Upper lobe of left lung (tissue), 6 donors: ENCODE measurements at regions not wholly inside any gene's neighbourhood (a gene's known extent, or its start where the extent isn't known, plus 50 kb on each side); places are given as distances from the start of the nearest gene placed in this dataset.
"Not testable (repeated sequence)": the region's sequence is repeated elsewhere in the genome, so short reads cannot be mapped to it uniquely, and the experiment has no call there.

Source experiments
- ATAC-seq, 2 donors: fragments of 200-7000 bp; cut with Tn5 transposase; one replicate each; pipeline ENCODE4 v1.9.1; 2022; ENCODE audit warnings: mild to moderate bottlenecking in 2 of 2, moderate library complexity in 2 of 2; ENCODE audit not compliant: low FRiP score in 2 of 2
- DNase-seq, 2 donors: peaks; one replicate each; pipeline ENCODE4 v3.0.0-alpha.2; 2019 to 2020
- H3K27ac ChIP-seq, 4 donors: fragments of 200-600 bp; sonication (generic); one replicate each; pipeline ENCODE4 v1.5.1; 2016 to 2019
- H3K27me3 ChIP-seq, 4 donors: fragments of 200-600 bp; sonication (generic); one replicate each; pipeline ENCODE4 v1.5.1; 2017 to 2019
- H3K36me3 ChIP-seq, 4 donors: fragments of 200-600 bp; sonication (generic); one replicate each; pipeline ENCODE4 v1.5.1; 2016 to 2019
- H3K4me1 ChIP-seq, 4 donors: fragments of 200-600 bp; sonication (generic); one replicate each; pipeline ENCODE4 v1.5.1; 2018 to 2019
- H3K4me3 ChIP-seq, 4 donors: fragments of 200-600 bp; sonication (generic); one replicate each; pipeline ENCODE4 v1.5.1; 2017 to 2019; ENCODE audit warnings: mild to moderate bottlenecking in 2 of 4, moderate library complexity in 1 of 4
- H3K9me3 ChIP-seq, 4 donors: fragments of 200-600 bp; sonication (generic); one replicate each; pipeline ENCODE4 v1.5.1; 2018 to 2019
- EP300 ChIP-seq, 4 donors: sonication (generic); formaldehyde crosslinking; IDR thresholded peaks; one replicate each; pipeline ENCODE4 v1.5.1; 2017; ENCODE audit warnings: antibody characterized with exemption in 4 of 4, control low read depth in 2 of 4
- POLR2A ChIP-seq, 4 donors: fragments of 450-650 bp; IDR thresholded peaks; one replicate each; pipeline ENCODE4 v1.5.1; 2016 to 2017; ENCODE audit warnings: antibody characterized with exemption in 4 of 4, mild to moderate bottlenecking in 2 of 4
- POLR2AphosphoS5 ChIP-seq, 2 donors: sonication (generic); formaldehyde crosslinking; IDR thresholded peaks; one replicate each; pipeline ENCODE4 v1.5.1; 2017; ENCODE audit warnings: antibody characterized with exemption in 2 of 2
- WGBS, 2 donors: methylation state at CpG; one replicate each; pipeline ENCODE4 v1.1.5; 2017 to 2018; 5-methylcytosine and 5-hydroxymethylcytosine counted together
- TF ChIP-seq, protein P1 (sequence below), 6 experiments: fragments of 450-650 bp in 4 of 6; fragments of 200-600 bp in 2 of 6; sonication (generic) in 2 of 6; IDR thresholded peaks; one replicate each; pipeline ENCODE4 v1.5.1; 2016 to 2019; ENCODE audit warnings: antibody characterized with exemption in 6 of 6
- donor health status: DM: no; HTN: no; CAD: no; lungs with moderate emphysema.
- donor health status: DM: no; HTN: yes; CAD: no; lungs with severe emphysema.

DNA sequence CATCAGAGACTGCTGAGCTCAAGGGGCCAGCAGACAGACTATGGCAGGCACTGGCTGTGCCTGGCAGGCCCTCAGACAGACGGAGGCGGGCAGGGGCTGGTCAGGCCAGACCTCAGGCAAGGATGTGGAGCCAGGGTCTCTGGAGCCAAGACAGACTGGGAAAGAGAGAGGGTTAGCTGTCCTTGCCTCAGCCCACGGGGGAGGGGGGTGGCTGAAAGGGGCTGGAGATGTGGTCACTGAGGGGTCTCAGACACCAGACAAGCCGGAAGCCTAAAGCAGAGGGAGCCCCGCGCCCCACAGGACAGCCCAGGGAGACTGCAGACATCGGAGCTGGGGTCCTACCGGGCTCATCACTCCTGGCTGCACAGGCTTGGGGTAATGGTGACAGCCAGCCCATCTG lies 141.2 kb upstream of the FOXD4L5 start:
- ATAC-seq (no peak), DNase-seq (peak in 1 of 2 donors; percentile 33)
- no peak overlapping the region for H3K27ac ChIP-seq
- no peaks in the 10 kb centered on the region for H3K27me3 ChIP-seq
- H3K9me3 ChIP-seq, result peaks cover 0 to 40% (median 0%) of the 10 kb centered on the region in 4 donors
- H3K36me3 ChIP-seq, result no peaks in the 10 kb centered on the region
- H3K4me1 ChIP-seq, result no peaks in the 10 kb centered on the region
- no peak overlapping the region for H3K4me3 ChIP-seq
- 83 to 100% methylated on average over 1 to 8 of the region's 8 CpGs for WGBS, 2 donors
- TF ChIP-seq EP300 (IDR thresholded peaks at IDR 0.05), result no peak
- no peak for TF ChIP-seq POLR2AphosphoS5 (IDR thresholded peaks at IDR 0.05)
- no peak for TF ChIP-seq POLR2A (IDR thresholded peaks at IDR 0.05)
- TF ChIP-seq, protein P1, sequence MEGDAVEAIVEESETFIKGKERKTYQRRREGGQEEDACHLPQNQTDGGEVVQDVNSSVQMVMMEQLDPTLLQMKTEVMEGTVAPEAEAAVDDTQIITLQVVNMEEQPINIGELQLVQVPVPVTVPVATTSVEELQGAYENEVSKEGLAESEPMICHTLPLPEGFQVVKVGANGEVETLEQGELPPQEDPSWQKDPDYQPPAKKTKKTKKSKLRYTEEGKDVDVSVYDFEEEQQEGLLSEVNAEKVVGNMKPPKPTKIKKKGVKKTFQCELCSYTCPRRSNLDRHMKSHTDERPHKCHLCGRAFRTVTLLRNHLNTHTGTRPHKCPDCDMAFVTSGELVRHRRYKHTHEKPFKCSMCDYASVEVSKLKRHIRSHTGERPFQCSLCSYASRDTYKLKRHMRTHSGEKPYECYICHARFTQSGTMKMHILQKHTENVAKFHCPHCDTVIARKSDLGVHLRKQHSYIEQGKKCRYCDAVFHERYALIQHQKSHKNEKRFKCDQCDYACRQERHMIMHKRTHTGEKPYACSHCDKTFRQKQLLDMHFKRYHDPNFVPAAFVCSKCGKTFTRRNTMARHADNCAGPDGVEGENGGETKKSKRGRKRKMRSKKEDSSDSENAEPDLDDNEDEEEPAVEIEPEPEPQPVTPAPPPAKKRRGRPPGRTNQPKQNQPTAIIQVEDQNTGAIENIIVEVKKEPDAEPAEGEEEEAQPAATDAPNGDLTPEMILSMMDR (IDR thresholded peaks at IDR 0.05), result no peak

DNA sequence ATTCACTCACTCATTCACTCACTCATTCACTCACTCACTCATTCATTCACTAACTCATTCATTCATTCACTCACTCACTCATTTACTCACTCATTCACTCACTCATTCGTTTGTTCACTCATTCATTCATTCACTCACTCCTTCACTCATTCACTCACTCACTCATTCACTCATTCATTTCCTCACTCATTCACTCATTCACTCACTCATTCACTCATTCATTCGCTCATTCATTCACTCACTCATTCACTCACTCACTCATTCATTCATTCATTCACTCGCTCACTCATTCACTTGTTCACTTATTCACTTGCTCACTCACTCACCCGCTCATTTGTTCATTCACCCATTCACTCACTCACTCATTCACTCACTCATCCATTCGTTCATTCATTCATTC lies 140.2 kb upstream of the FOXD4L5 start:
- not testable (repeated sequence) for H3K27me3 ChIP-seq, ATAC-seq, H3K36me3 ChIP-seq, H3K4me1 ChIP-seq, DNase-seq, H3K27ac ChIP-seq, H3K4me3 ChIP-seq
- peaks cover 0 to 39% (median 0%) of the 10 kb centered on the region in 4 donors for H3K9me3 ChIP-seq
- 50 to 52% methylated on average over 5 of the region's 5 CpGs for WGBS, 2 donors

DNA sequence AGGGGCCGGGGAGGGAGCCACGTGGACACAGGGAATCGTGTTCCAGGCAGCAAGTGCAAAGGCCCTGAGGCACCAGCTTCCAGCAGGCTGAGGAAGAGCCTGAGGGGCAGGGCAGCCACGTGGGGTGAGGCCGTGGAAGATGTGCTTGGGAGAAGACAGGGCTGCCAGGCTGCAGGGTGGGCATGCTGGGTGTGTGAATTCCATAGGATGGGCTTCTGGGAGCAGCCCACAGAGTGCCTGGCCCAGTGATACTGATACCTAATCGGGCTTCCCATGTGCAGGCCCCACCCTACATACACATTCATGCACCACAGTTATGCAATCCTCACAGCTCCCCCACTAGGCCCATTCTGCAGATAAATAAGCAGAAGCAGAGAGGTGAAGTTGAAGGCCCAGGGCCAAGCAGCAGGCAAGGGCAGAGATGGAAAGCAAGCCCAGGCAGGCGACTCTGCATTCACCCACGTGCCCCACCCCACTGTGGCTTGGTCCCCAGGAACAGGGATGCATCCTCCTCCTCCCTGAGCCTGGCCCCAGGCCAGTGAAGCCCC lies 139.5 kb upstream of the FOXD4L5 start:
- peaks cover 0 to 34% (median 0%) of the 10 kb centered on the region in 4 donors for H3K9me3 ChIP-seq
- not testable (repeated sequence) for H3K27me3 ChIP-seq, DNase-seq, H3K4me1 ChIP-seq, H3K27ac ChIP-seq, H3K36me3 ChIP-seq, H3K4me3 ChIP-seq, ATAC-seq
- WGBS, 2 donors, result 66 to 80% methylated on average over 5 to 8 of the region's 8 CpGs

DNA sequence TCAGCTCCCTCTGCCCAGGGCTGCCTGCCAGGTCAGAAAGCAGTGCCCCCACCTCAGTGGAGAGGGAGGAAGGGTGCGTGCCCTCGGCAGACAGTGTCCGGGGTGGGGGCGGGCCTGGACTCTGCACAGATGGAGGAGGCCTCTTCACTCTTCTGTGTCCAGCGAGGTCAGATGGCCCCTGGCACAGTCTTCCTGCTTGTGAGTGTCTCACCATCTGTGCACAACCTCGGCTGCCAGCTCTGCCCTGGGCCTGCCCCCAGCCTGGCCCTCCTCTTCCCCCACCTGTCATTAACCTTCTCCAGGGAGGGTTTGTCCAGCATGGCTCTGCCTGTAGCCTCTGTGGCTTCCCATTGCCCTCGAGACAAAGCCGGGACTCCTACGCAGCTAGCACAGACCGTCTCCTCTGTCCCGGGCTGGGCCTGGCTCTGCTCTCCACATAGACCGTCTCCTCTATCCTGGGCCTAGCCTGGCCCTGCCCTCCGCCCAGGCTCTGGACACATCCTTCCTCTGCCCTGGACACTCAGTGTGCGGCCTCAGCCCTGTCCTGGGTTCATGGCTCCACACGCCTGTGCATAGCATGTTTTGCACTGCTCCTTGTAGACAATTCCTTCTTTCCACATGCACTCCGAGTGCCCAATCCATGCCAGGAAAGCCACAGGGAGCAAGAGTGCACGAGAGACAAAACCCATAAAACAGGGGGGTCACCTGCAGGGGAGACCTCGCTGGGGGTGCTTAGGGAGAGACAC lies 138.9 kb upstream of the FOXD4L5 start:
- DNase-seq, result peak in 1 of 2 donors; percentile 59
- not testable (repeated sequence) for H3K36me3 ChIP-seq, H3K27ac ChIP-seq, H3K27me3 ChIP-seq, H3K4me3 ChIP-seq, H3K4me1 ChIP-seq
- WGBS, 2 donors, result 87 to 88% methylated on average over 13 to 17 of the region's 18 CpGs
- peak; percentile 5 to 13 for ATAC-seq
- H3K9me3 ChIP-seq, result peaks cover 0 to 34% (median 0%) of the 10 kb centered on the region in 4 donors

DNA sequence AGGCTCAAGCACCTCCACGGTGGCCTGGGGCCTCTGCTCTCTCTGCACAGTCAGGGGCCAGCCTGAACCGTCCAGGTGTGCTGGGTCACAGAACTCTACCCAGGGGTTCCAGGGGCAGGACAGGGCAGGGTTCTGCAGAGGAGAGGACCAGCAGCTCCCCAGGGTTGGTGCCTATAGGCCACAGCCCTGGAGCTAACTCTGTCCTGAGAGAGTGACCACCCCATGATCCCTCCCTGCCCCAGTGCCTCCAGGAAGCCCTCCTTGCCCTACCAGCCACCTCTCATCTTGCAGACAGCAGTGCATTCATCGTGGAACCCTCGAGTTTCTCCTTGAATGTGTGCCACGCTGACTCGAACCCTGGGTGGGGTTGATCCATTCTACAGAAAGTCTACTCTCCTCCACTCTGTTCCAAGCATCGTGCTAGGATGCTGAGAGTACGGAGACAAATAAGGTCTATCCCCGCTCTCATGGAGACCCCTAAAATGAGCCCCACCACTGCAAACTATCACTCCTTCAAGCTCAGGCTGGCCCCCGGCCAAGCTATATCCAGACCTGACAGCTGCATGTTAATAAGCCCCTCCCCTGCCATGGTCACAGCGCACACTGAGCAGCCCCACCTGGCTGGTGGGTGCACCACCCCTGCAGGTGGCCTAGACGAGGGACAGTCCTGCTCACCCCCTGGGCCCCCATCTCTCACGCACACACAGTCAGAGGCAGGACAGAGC lies 138.1 kb upstream of the FOXD4L5 start:
- not testable (repeated sequence) for H3K4me1 ChIP-seq, H3K27me3 ChIP-seq, H3K27ac ChIP-seq, H3K36me3 ChIP-seq, DNase-seq, H3K4me3 ChIP-seq
- ATAC-seq, result peak in 1 of 2 donors; percentile 27
- WGBS, 2 donors, result 75 to 81% methylated on average over 7 to 11 of the region's 13 CpGs
- peaks cover 0 to 34% (median 0%) of the 10 kb centered on the region in 4 donors for H3K9me3 ChIP-seq

DNA sequence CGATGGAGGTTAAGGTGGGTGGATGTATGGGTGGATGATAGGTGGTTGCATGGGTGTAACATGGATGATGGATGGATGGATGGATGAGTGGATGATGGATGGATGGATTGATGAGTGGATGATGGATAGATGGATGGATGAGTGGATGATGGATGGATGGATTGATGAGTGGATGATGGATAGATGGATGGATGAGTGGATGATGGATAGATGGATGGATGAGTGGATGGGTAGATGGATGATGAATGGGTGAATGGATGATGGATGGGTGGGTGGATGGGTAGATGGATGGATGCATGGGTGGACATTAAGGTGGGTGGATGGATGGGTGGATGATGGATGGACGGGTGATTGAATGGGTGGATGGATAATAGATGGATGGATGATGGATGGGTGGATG lies 136.5 kb upstream of the FOXD4L5 start:
- H3K4me1 ChIP-seq, DNase-seq, H3K36me3 ChIP-seq, H3K4me3 ChIP-seq, H3K27ac ChIP-seq, H3K27me3 ChIP-seq, ATAC-seq: not testable (repeated sequence)
- 65 to 66% methylated on average over 2 of the region's 2 CpGs for WGBS, 2 donors
- peaks cover 0 to 26% (median 0%) of the 10 kb centered on the region in 4 donors for H3K9me3 ChIP-seq

DNA sequence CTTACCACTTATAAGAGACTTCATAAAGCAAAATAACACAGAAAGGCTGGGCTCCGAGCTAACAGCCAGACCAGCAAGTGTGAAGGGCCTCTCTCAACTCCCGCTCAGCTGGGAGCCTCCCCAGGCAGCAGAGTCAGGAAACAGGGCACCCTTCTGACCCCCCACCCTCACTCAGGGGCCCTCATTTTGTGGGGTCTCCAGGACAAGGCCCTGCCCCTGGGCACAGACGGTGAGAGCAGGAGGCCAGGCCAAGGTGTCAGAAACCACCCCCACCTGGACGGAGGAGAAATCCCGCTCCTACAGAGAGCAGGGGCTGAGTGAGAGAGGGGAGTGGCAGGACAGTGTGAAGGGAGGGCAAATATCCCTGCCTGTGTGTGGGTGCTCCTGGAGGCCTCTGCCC lies 135.8 kb upstream of the FOXD4L5 start:
- no peak for TF ChIP-seq EP300 (IDR thresholded peaks at IDR 0.05)
- peaks cover 0 to 20% (median 0%) of the 10 kb centered on the region in 4 donors for H3K9me3 ChIP-seq
- DNase-seq, result no peak
- H3K4me3 ChIP-seq, result no peak overlapping the region
- no peak overlapping the region for H3K27ac ChIP-seq
- 70 to 80% methylated on average over 5 of the region's 5 CpGs for WGBS, 2 donors
- H3K27me3 ChIP-seq, result no peaks in the 10 kb centered on the region
- no peak for ATAC-seq
- no peaks in the 10 kb centered on the region for H3K36me3 ChIP-seq
- H3K4me1 ChIP-seq, result no peaks in the 10 kb centered on the region

DNA sequence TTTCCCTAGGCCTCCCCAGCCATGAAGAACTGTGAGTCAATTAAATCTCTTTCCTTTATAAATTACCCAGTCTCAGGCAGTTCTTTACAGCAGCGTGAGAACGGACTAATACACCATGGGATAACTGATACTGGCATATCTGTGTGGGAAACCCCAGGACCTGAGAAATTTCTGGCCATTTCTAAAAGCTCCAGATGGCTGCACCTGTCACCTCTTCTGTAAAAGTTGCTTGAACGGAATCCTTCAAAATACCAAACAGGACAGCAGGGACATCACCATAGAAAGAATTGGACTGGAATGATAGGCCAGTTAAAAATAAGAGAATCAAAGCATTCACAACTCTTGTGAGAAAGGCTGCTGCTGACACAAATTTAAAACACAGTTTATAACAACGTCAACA lies 134.0 kb upstream of the FOXD4L5 start:
- not testable (repeated sequence) for ATAC-seq, H3K36me3 ChIP-seq, H3K4me1 ChIP-seq, DNase-seq, H3K27me3 ChIP-seq, H3K27ac ChIP-seq, H3K4me3 ChIP-seq
- H3K9me3 ChIP-seq, result peaks cover 0 to 13% (median 0%) of the 10 kb centered on the region in 4 donors
- 65 to 72% methylated on average over 4 of the region's 4 CpGs for WGBS, 2 donors

DNA sequence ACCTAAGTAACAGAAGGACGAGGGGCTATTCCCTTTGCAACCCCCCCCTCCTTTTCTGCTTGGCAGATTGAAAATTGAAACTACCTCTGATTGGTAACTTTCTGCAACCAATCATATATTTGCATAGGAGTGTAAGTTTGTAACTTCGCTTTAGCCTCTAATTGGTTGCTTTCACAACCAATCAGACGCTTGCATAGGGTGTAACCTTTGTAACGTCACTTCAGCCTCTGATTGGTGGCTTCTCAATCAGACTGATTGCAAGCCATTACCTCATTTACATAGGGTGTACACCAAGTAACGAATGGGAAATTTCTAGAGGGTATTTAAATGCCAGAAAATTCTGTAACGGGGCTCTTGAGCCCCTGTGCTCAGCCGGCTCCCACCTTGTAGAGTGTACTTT lies 131.9 kb upstream of the FOXD4L5 start:
- H3K36me3 ChIP-seq, DNase-seq, ATAC-seq, H3K27ac ChIP-seq, H3K27me3 ChIP-seq, H3K4me3 ChIP-seq, H3K4me1 ChIP-seq: not testable (repeated sequence)
- WGBS, 2 donors, result 62 to 68% methylated on average over 7 of the region's 7 CpGs
- peaks cover 0 to 25% (median 0%) of the 10 kb centered on the region in 4 donors for H3K9me3 ChIP-seq

DNA sequence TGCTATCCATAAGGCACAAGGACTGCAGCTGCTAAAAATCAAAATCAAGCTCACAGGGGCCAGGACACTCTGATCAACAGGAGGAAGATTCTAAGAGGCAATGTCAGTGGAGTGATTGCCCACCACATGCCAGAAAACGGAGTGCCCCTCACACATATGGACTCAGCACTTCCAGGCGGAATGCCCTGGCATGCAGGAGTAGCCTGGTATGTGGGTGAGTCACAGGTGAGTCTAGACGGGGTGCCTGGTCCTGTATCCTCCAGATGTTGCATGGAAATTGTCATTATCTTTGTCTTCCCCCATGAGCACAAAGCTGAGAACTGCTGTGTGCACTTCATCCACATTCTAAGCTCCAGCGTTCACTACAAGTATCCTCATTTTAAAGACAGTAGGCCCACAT lies 129.2 kb upstream of the FOXD4L5 start:
- WGBS, 2 donors, result 63 to 69% methylated on average over 3 to 4 of the region's 4 CpGs
- not testable (repeated sequence) for H3K4me3 ChIP-seq, H3K36me3 ChIP-seq, H3K27ac ChIP-seq, DNase-seq, ATAC-seq, H3K27me3 ChIP-seq, H3K4me1 ChIP-seq
- peaks cover 0 to 24% (median 0%) of the 10 kb centered on the region in 4 donors for H3K9me3 ChIP-seq

DNA sequence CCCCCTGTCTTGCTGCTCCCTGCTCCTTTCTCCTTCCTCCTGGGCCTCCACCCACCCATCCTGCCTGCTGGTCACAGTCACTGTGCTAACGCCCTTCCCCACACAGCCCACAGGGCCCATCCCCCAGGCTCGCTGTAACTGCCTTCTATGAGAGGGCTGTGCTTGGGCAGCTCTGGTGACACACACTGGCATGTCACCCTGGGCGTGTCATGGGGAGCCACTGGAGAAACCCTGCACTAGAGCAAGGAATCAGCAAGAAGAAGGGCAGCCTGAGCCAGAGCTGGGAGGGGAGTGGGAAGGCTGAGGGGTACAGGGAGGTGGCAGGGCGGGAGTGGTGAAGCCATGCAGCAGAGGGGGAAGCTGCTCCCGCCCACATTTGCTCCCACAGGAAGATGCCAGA lies 128.4 kb upstream of the FOXD4L5 start:
- H3K4me3 ChIP-seq, H3K4me1 ChIP-seq, ATAC-seq, H3K36me3 ChIP-seq, DNase-seq, H3K27me3 ChIP-seq, H3K27ac ChIP-seq: not testable (repeated sequence)
- WGBS, 2 donors, result 60 to 74% methylated on average over 5 of the region's 5 CpGs
- H3K9me3 ChIP-seq, result peaks cover 0 to 24% (median 0%) of the 10 kb centered on the region in 4 donors
